ENCODE measurements at regions not wholly inside any gene's neighbourhood (a gene's known extent, or its start where the extent isn't known, plus 50 kb on each side); places are given as distances from the start of the nearest gene placed in this dataset.
"Not testable (repeated sequence)": the region's sequence is repeated elsewhere in the genome, so short reads cannot be mapped to it uniquely, and the experiment has no call there.

DNA sequence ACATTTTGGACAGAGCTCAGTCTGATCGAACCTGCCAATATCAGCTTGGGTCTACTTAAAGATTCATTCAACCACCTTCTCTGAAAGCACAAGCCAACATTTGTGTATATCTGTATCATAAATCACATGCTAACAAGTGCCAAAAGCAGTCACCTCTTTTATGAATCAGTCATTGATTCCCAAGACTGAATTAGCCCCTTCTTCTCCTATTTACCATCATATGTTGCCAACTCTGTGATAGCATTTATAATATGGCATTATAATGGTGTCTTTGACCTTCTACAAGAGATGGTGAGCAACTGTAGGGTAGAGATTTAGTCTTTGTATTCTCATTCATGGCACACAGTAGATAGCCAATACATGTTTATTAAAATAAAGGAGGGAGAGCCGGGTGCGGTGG, 61.4 kb downstream of the DDX53 start:
- H3K4me3 ChIP-seq (ENCODE audit: low read length), result no peak overlapping the region
- TF ChIP-seq, protein P1, sequence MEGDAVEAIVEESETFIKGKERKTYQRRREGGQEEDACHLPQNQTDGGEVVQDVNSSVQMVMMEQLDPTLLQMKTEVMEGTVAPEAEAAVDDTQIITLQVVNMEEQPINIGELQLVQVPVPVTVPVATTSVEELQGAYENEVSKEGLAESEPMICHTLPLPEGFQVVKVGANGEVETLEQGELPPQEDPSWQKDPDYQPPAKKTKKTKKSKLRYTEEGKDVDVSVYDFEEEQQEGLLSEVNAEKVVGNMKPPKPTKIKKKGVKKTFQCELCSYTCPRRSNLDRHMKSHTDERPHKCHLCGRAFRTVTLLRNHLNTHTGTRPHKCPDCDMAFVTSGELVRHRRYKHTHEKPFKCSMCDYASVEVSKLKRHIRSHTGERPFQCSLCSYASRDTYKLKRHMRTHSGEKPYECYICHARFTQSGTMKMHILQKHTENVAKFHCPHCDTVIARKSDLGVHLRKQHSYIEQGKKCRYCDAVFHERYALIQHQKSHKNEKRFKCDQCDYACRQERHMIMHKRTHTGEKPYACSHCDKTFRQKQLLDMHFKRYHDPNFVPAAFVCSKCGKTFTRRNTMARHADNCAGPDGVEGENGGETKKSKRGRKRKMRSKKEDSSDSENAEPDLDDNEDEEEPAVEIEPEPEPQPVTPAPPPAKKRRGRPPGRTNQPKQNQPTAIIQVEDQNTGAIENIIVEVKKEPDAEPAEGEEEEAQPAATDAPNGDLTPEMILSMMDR (IDR thresholded peaks at IDR 0.05; ENCODE audit: insufficient read depth, low read depth, low read length, missing control alignments), result no peak
- no peak for DNase-seq (ENCODE audit: low read depth)

DNA sequence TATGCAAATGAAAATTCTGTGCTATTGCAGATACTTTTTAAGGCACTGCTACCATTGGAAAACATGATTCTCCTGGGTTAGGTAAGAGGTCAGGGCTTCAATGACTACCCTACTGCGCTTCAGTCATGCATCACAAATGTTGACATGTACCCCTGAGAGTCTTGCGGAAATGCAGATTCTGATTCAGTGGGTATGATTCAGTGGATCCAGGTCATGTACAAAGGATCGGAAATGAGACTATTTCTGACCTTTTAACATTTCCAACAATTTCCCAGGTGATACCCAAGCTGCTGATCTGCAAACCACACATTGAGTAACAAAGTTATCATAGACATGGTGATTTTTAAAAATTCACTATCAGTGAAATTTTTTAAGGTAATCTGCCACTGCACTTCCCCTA, 62.6 kb downstream of the DDX53 start:
- H3K4me3 ChIP-seq (ENCODE audit: low read length), result no peak overlapping the region
- DNase-seq (ENCODE audit: low read depth), result peak; percentile 22
- TF ChIP-seq, protein P1 (IDR thresholded peaks at IDR 0.05; ENCODE audit: insufficient read depth, low read depth, low read length, missing control alignments), result no peak

DNA sequence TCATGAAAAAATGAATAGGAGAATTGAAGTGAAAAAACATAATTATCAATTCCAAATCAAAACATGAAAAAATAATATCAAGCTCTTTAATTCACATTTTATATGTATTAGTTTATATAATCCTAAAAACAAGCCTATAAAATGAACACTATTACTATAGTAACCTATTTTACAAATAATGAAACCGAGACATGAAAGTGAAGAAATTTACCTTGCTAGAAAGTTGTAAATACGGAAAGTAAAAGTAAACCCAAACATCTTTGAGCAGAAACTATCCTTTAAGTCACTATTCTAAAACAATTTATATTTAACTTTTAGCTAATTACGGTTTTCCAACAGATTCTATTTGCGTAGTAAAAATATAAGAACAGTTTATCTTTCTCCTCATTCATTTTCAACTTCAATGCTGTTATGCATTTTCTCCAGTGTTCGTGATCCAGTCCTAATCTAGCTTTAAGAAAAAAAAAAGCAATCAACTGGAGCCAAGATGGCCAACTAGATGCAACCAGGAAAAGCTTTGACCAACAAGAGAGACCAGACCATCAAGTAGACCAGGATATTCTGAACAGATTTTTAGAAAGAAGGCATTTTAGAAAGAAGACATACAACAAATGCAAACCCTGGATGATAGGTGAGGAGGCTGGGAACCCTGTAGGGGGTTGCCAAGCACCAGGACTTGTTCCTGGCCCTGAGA, 67.0 kb downstream of the DDX53 start:
- no peak overlapping the region for H3K4me3 ChIP-seq (ENCODE audit: low read length)
- TF ChIP-seq, protein P1 (IDR thresholded peaks at IDR 0.05; ENCODE audit: insufficient read depth, low read depth, low read length, missing control alignments), result no peak
- no peak for DNase-seq (ENCODE audit: low read depth)

DNA sequence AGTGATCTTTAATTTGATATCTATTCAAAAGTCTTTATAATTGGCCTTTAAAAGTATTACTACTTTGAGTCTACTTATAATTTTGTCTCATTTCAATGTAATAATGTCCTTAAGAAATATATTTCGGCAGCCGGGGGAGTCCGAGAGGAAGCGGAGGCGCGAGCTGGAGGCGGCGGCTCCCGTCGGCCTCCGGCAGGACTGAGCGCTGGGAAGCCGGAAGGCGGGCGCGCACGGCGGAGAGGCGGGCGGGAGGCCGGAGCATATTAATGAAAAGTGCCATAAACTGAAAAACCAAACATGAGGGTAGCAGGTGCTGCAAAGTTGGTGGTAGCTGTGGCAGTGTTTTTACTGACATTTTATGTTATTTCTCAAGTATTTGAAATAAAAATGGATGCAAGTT, 75.7 kb downstream of the DDX53 start:
- not testable (repeated sequence) for H3K4me3 ChIP-seq (ENCODE audit: low read length); DNase-seq (ENCODE audit: low read depth)

DNA sequence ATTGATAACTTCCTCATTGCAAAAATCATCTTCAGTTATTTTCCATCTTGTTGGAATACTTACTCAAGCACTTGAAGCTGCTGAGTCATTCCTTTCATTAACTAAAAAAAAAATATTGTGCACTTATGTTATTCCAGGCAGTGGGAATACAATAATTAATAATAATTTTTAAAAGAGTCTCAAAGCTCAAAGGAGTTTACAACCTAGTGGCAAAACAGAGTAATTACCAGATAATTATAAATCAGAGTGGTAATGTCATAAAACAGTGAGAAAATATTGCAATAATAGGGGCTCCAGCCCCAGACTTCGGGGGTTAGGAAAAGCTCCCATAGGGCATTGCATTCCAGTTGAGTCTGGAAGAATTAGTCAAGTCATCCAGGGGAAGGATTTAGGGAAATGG, 79.6 kb downstream of the DDX53 start:
- no peak overlapping the region for H3K4me3 ChIP-seq (ENCODE audit: low read length)
- TF ChIP-seq, protein P1 (IDR thresholded peaks at IDR 0.05; ENCODE audit: insufficient read depth, low read depth, low read length, missing control alignments), result no peak
- no peak for DNase-seq (ENCODE audit: low read depth)

DNA sequence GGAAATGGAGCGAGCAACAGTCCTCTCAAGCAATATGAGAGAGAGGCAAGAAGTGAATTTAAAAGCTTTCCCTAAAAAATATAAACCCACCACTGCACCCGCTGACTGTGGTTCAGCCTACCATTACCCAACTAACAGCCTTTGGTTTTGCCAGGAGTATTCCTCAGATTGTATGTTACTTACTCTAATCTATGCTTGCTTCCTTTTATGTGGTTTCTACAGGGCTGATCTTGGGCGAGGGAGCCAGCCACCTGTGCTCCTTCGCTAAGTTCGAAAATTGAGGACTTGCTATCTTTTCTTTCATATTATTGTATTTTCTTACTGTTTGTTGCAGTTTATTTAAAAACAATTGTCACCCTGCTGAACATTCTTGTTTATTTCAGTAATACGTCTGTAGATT, 101.1 kb downstream of the DDX53 start:
- H3K4me3 ChIP-seq (ENCODE audit: low read length), result no peak overlapping the region
- TF ChIP-seq, protein P1 (IDR thresholded peaks at IDR 0.05; ENCODE audit: insufficient read depth, low read depth, low read length, missing control alignments), result no peak
- no peak for DNase-seq (ENCODE audit: low read depth)

DNA sequence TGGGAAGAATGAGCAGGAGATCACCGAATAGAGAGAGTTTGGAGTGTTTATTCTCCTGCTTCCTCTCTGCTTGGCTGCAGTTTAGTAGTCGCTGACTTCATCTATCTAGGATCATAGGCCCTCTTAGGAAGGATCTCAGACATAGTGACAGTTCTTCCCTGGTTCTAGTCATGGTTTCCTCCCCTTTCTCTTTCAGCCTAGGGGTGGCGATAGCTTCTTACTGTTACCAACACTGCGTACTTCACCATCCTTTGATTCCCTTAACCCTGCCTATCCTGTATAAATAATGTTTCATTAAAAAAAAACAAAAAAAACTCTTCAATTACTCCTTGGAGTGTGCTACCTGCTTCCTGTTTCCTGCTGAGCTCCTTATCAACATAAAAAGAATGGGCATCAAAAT, 103.8 kb downstream of the DDX53 start:
- DNase-seq (ENCODE audit: low read depth), result no peak
- TF ChIP-seq, protein P1 (IDR thresholded peaks at IDR 0.05; ENCODE audit: insufficient read depth, low read depth, low read length, missing control alignments), result no peak
- H3K4me3 ChIP-seq (ENCODE audit: low read length), result no peak overlapping the region
